Adrenal gland (tissue), 5 donors: ENCODE measurements at regions not wholly inside any gene's neighbourhood (a gene's known extent, or its start where the extent isn't known, plus 50 kb on each side); places are given as distances from the start of the nearest gene placed in this dataset.

Experiments
- POLR2A ChIP-seq, 2 donors: fragments of 450-650 bp; IDR thresholded peaks; one replicate each; pipeline ENCODE4 v1.6.1; 2017; ENCODE audit warnings: antibody characterized with exemption in 2 of 2, mild to moderate bottlenecking in 2 of 2, moderate library complexity in 1 of 2
- TF ChIP-seq, protein P1 (sequence below), 6 experiments: fragments of 450-650 bp in 4 of 6; fragments of 200-600 bp in 2 of 6; sonication (generic) in 1 of 6; IDR thresholded peaks; 1 replicate in 5 of 6; 2 replicates in 1 of 6; pipeline versions ENCODE4 v1.5.1 to v1.8.0; 2016 to 2021; ENCODE audit warnings: antibody characterized with exemption in 6 of 6, mild to moderate bottlenecking in 2 of 6, moderate library complexity in 1 of 6
- donor health status: DM: no; HTN: no; CAD: no.

GRCh38 chr14:43085819-43086218, 1421.3 kb downstream of the FSCB start:
- TF ChIP-seq, protein P1, sequence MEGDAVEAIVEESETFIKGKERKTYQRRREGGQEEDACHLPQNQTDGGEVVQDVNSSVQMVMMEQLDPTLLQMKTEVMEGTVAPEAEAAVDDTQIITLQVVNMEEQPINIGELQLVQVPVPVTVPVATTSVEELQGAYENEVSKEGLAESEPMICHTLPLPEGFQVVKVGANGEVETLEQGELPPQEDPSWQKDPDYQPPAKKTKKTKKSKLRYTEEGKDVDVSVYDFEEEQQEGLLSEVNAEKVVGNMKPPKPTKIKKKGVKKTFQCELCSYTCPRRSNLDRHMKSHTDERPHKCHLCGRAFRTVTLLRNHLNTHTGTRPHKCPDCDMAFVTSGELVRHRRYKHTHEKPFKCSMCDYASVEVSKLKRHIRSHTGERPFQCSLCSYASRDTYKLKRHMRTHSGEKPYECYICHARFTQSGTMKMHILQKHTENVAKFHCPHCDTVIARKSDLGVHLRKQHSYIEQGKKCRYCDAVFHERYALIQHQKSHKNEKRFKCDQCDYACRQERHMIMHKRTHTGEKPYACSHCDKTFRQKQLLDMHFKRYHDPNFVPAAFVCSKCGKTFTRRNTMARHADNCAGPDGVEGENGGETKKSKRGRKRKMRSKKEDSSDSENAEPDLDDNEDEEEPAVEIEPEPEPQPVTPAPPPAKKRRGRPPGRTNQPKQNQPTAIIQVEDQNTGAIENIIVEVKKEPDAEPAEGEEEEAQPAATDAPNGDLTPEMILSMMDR (IDR thresholded peaks at IDR 0.05), result no peak
- no peak for TF ChIP-seq POLR2A (IDR thresholded peaks at IDR 0.05)
